Astrocyte of the spinal cord (primary cell): ENCODE measurements at regions not wholly inside any gene's neighbourhood (a gene's known extent, or its start where the extent isn't known, plus 50 kb on each side); places are given as distances from the start of the nearest gene placed in this dataset.

Experiments used
- DNase-seq: peaks from one replicate; pipeline ENCODE4 v3.0.0; 2011; ENCODE audit warnings: low read depth, low spot score
- H3K4me3 ChIP-seq: 2 replicates; pipeline ENCODE4 v1.5.1; 2011; ENCODE audit warnings: low read depth, mild to moderate bottlenecking, low read length, moderate library complexity
- CTCF ChIP-seq: IDR thresholded peaks from 2 replicates; pipeline ENCODE4 v1.5.1; 2012; ENCODE audit warnings: low read depth, mild to moderate bottlenecking, low read length, inconsistent platforms
- in situ Hi-C: cut with HindIII; loops from 2 replicates; pipeline ENCODE4 v1.10.0; 2017; ENCODE audit warnings: low sequenced_read_pairs

DNA sequence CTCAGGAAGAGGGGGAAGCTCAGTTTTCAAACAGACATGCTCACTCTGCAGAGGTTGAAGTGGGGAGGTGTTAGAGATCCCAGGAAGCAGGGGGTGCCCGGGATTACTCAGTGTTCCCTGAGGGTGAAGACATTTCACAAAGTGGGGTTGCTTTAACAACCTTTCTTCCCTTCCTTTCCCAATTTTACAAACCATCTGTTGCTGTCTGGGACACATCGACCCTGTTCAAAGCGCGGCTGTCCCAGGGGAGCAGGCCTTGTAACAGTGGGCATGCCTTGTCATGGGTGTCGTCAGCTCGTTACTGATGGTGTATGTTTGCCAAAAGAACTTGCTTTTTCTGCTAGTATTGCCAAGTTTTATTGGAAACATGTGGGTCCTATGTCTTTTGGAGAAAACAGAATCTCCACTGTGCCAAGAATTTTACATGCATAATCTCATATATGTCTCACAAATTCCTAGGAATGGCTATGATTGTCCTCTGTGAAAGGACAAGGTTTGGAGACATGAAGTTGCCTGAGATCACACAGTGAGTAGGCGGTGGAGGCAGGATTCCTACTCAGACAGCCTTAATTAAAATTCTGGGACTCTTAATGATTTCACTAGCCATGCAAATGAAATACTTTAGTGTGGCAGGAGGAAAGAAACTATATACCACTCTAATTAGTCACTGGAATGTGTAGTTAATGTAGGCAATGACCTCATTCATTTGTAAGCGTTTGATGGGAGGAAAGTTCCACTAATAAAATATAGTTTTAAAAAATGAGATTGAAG lies 198.9 kb downstream of the NXNL2 start:
- H3K4me3 ChIP-seq, result no peak overlapping the region
- no peak for TF ChIP-seq CTCF
- in situ Hi-C loops, result no loop called here
- peak; percentile 47 for DNase-seq

GRCh38 chr9:88734527-88734926 lies 199.5 kb downstream of the NXNL2 start:
- no peak for TF ChIP-seq CTCF
- no peak overlapping the region for H3K4me3 ChIP-seq
- in situ Hi-C loops, result no loop called here
- no peak for DNase-seq

DNA sequence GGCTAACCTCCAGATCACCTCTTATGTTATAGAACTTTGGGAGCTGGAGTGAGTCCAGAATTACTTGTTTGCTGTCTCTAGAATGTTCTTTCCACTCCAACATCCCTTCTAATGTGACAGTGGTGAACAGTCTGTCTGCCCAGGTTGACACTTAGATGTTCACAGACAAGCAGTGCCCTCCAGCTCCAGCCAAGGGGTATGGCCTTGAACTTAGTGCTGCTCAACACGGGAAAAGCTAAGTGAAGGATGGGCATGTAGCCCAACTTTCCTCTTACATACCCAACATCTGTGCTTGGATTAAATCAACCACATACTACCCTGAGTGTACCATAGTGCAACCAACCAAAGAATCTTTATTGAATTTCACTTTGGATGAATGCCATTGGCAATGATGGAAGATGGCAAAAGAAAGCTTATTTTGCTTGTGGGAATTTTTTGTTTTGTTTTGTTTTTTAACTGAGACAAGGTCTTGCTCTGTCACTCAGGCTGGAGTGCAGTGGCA lies 201.2 kb downstream of the NXNL2 start:
- no peak overlapping the region for H3K4me3 ChIP-seq
- DNase-seq, result no peak
- in situ Hi-C loops, result no loop called here
- TF ChIP-seq CTCF, result no peak

DNA sequence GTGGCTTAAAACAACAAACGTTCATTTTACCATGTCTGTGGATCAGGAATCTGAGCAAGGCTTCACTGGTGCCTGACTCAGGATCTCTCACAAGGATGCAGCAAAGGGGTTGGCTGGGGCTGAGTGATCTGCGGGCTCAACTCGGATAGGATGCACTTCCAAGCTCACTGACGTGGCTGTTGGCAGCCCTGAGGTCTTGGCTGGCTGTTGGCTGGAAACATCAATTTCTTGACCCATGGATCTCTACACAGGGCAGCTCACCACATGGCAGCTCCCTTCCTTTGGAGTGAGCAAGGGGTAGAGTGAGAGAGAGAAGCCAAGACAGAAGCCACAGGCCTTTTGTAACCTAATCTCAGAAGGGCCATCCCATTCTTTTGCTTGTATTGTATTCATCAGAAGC lies 202.1 kb downstream of the NXNL2 start:
- H3K4me3 ChIP-seq, result no peak overlapping the region
- TF ChIP-seq CTCF, result no peak
- DNase-seq, result peak; percentile 36
- in situ Hi-C loops, result no loop called here

GRCh38 chr9:88737876-88738275 lies 202.9 kb downstream of the NXNL2 start:
- in situ Hi-C loops, result no loop called here
- no peak for DNase-seq
- no peak for TF ChIP-seq CTCF
- H3K4me3 ChIP-seq, result no peak overlapping the region

DNA sequence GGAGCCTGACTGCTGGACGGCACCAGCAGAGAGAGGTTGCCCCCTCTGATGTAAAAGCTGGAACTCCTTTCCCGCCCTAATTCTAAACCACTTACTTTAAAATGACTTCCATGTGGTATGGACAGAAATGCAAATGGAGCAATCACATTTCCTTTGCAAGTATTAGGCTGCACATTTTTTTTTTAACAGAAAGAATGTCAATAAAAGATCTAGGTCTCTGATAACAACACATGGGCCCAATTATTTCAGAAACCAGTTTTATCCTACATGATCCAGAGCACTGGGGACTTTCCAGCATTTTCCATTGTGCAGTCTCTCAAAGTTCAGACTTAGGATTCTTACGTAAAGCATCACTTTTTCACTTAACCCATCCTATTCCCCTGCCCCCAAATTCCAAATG lies 203.7 kb downstream of the NXNL2 start:
- in situ Hi-C loops, result no loop called here
- no peak overlapping the region for H3K4me3 ChIP-seq
- TF ChIP-seq CTCF, result no peak
- DNase-seq, result no peak
